GM23338 (cell line): ENCODE measurements at regions not wholly inside any gene's neighbourhood (a gene's known extent, or its start where the extent isn't known, plus 50 kb on each side); places are given as distances from the start of the nearest gene placed in this dataset.

Experiments used
- ATAC-seq: fragments of 200-7000 bp; cut with Tn5 transposase; 3 replicates; pipeline ENCODE4 v1.9.1; 2020
- DNase-seq: peaks from one replicate; pipeline ENCODE4 v3.0.0-alpha.2; 2015; ENCODE audit warnings: low spot score
- H2AFZ ChIP-seq: fragments of 200-600 bp; sonication (generic); 2 replicates; pipeline ENCODE4 v1.8.0; 2016; ENCODE audit warnings: antibody characterized with exemption, mild to moderate bottlenecking, moderate library complexity
- H3F3A ChIP-seq: fragments of 200-600 bp; sonication (generic); replicated peaks from 2 replicates; pipeline ENCODE4 v1.8.0; 2017; ENCODE audit warnings: antibody characterized with exemption, mixed run types, low read depth
- H3K27ac ChIP-seq: fragments of 200-600 bp; sonication (generic); 2 replicates; pipeline ENCODE4 v1.6.1; 2016; ENCODE audit warnings: low read depth
- H3K27me3 ChIP-seq: fragments of 200-600 bp; sonication (generic); 2 replicates; pipeline ENCODE4 v1.8.0; 2016; ENCODE audit warnings: mild to moderate bottlenecking, mixed run types, moderate library complexity; ENCODE audit not compliant: insufficient read depth
- H3K36me3 ChIP-seq: fragments of 200-600 bp; sonication (generic); 2 replicates; pipeline ENCODE4 v1.8.0; 2016; ENCODE audit warnings: mild to moderate bottlenecking; ENCODE audit not compliant: insufficient read depth
- H3K4me1 ChIP-seq: fragments of 200-600 bp; sonication (generic); 2 replicates; pipeline ENCODE4 v1.8.0; 2016; ENCODE audit warnings: mild to moderate bottlenecking, moderate library complexity; ENCODE audit not compliant: insufficient read depth
- H3K4me2 ChIP-seq: fragments of 200-600 bp; sonication (generic); 2 replicates; pipeline ENCODE4 v1.7.1; 2017; ENCODE audit warnings: mixed run types
- H3K4me3 ChIP-seq: fragments of 200-600 bp; sonication (generic); 2 replicates; pipeline ENCODE4 v1.6.1; 2016; ENCODE audit warnings: mixed run types
- H3K79me2 ChIP-seq: fragments of 200-600 bp; sonication (generic); replicated peaks from 2 replicates; pipeline ENCODE4 v1.8.0; 2017; ENCODE audit warnings: mild to moderate bottlenecking; ENCODE audit not compliant: insufficient read depth
- H3K9me2 ChIP-seq: fragments of 200-600 bp; sonication (generic); 2 replicates; pipeline ENCODE4 v1.8.0; 2017; ENCODE audit not compliant: insufficient read depth
- H4K20me1 ChIP-seq: fragments of 200-600 bp; sonication (generic); replicated peaks from 2 replicates; pipeline ENCODE4 v1.8.0; 2017; ENCODE audit warnings: mild to moderate bottlenecking; ENCODE audit not compliant: insufficient read depth
- H3K27ac Mint-ChIP-seq: 2 replicates; pipeline ENCODE4 v1.8.0; 2020; ENCODE audit warnings: inconsistent platforms, mild to moderate bottlenecking, moderate library complexity, mixed read lengths
- H3K27me3 Mint-ChIP-seq: 3 replicates; pipeline ENCODE4 v1.8.0; 2022; ENCODE audit warnings: low read depth, mild to moderate bottlenecking, moderate library complexity, mixed read lengths, inconsistent platforms; ENCODE audit not compliant: insufficient read depth, poor library complexity
- H3K36me3 Mint-ChIP-seq: 3 replicates; pipeline ENCODE4 v1.8.0; 2021; ENCODE audit warnings: low read depth, mild to moderate bottlenecking, inconsistent platforms, moderate library complexity, mixed read lengths
- H3K4me1 Mint-ChIP-seq: 3 replicates; pipeline ENCODE4 v1.8.0; 2020; ENCODE audit warnings: mild to moderate bottlenecking, inconsistent platforms, mixed read lengths
- H3K4me3 Mint-ChIP-seq: 3 replicates; pipeline ENCODE4 v1.8.0; 2021; ENCODE audit warnings: moderate library complexity, mild to moderate bottlenecking, inconsistent platforms, mixed read lengths
- H3K9me3 Mint-ChIP-seq: 3 replicates; pipeline ENCODE4 v1.8.0; 2020; ENCODE audit warnings: moderate library complexity, mild to moderate bottlenecking, inconsistent platforms, mixed read lengths
- CREB1 ChIP-seq: fragments of 250-450 bp; sonication (Bioruptor Pico); IDR thresholded peaks from 2 replicates; pipeline ENCODE4 v1.5.0; 2020; ENCODE audit warnings: low read depth, mild to moderate bottlenecking, moderate library complexity
- CTCF ChIP-seq, 2 experiments: fragments of 200-600 bp in 1 of 2; sonication (generic) in 1 of 2; conservative IDR thresholded peaks; 2 replicates each; pipeline versions ENCODE4 v1.5.1 to v1.6.1; 2016 to 2017; ENCODE audit warnings: antibody characterized with exemption in 2 of 2, low read depth in 2 of 2, mild to moderate bottlenecking in 2 of 2, moderate library complexity in 1 of 2
- ETS1 ChIP-seq: IDR thresholded peaks from 2 replicates; pipeline ENCODE4 v1.6.1; 2016; ENCODE audit warnings: antibody characterized with exemption
- EZH2 ChIP-seq: fragments of 200-600 bp; sonication (generic); IDR thresholded peaks from one replicate; pipeline ENCODE4 v1.8.0; 2017; ENCODE audit warnings: antibody characterized with exemption, mild to moderate bottlenecking, low read depth; ENCODE audit not compliant: unreplicated experiment
- EZH2phosphoT487 ChIP-seq: fragments of 200-600 bp; sonication (generic); IDR thresholded peaks from one replicate; pipeline ENCODE4 v1.8.1; 2018; ENCODE audit warnings: antibody characterized with exemption; ENCODE audit not compliant: unreplicated experiment
- JUNB ChIP-seq: IDR thresholded peaks from one replicate; pipeline ENCODE4 v1.6.1; 2016; ENCODE audit warnings: antibody characterized with exemption; ENCODE audit not compliant: unreplicated experiment
- NANOG ChIP-seq: IDR thresholded peaks from 2 replicates; pipeline ENCODE4 v1.6.1; 2016; ENCODE audit warnings: antibody characterized with exemption, borderline replicate concordance
- POLR2AphosphoS5 ChIP-seq: IDR thresholded peaks from 2 replicates; pipeline ENCODE4 v1.6.1; 2016; ENCODE audit warnings: antibody characterized with exemption, low read depth
- REST ChIP-seq: IDR thresholded peaks from one replicate; pipeline ENCODE4 v1.6.1; 2018; ENCODE audit warnings: antibody characterized with exemption; ENCODE audit not compliant: unreplicated experiment
- STAT1 ChIP-seq: IDR thresholded peaks from one replicate; pipeline ENCODE4 v1.6.1; 2016; ENCODE audit warnings: antibody characterized with exemption; ENCODE audit not compliant: unreplicated experiment
- ZNF114 ChIP-seq: fragments of 250-450 bp; sonication (Bioruptor Pico); IDR thresholded peaks from 2 replicates; pipeline ENCODE4 v1.5.0; 2020; ENCODE audit warnings: mild to moderate bottlenecking, moderate library complexity
- ZNF331 ChIP-seq: fragments of 250-450 bp; sonication (Bioruptor Pico); IDR thresholded peaks from 2 replicates; pipeline ENCODE4 v1.5.0; 2020; ENCODE audit warnings: low read depth, mild to moderate bottlenecking, moderate library complexity
- ZNF462 ChIP-seq: fragments of 250-450 bp; sonication (Bioruptor Pico); IDR thresholded peaks from 2 replicates; pipeline ENCODE4 v1.5.0; 2020; ENCODE audit warnings: mild to moderate bottlenecking, moderate library complexity

- Histone ChIP-seq H3K79me2 (peaks cover 14% of the 10 kb centered on the region), H4K20me1 (no peaks in the 10 kb centered on the region), H3K4me1 (peaks cover 42% of the 10 kb centered on the region), H3K27me3 (peaks cover 12% of the 10 kb centered on the region; the same call in 1 of the 2 replicates), H3K4me2 (peak overlapping the region; percentile 83), H3K4me3 (peak overlapping the region; percentile 56), H3F3A (0 out of 2 replicates have a peak, but pooled peaks cover 3% of the 10 kb centered on the region), H3K9me2 (no peaks in the 10 kb centered on the region), H3K27ac (no peak overlapping the region), H3K36me3 (no peaks in the 10 kb centered on the region), H2AFZ (no peak overlapping the region)
- no peak overlapping the region for H3K27ac Mint-ChIP-seq
- peaks cover 45% of the 10 kb centered on the region for H3K27me3 Mint-ChIP-seq
- no peak; the same call in 2 of the 3 replicates for ATAC-seq
- peaks cover 5% of the 10 kb centered on the region; the same call in 1 of the 3 replicates for H3K36me3 Mint-ChIP-seq
- DNase-seq = peak; percentile 29
- TF ChIP-seq NANOG (no peak), REST (no peak), EZH2 (no peak), ZNF462 (no peak), ZNF114 (CRISPR knock-in tag) (no peak), ETS1 (no peak), JUNB (no peak), CREB1 (CRISPR knock-in tag) (no peak), CTCF (conservative IDR thresholded peaks at IDR 0.05; ENCODE audit: low read depth in 2 of 2) (no peak), EZH2phosphoT487 (no peak), ZNF331 (CRISPR knock-in tag) (no peak), POLR2AphosphoS5 (no peak), STAT1 (no peak)
- peak overlapping the region; percentile 69; the same call in 1 of the 3 replicates for H3K4me3 Mint-ChIP-seq
- H3K9me3 Mint-ChIP-seq = no peaks in the 10 kb centered on the region; the same call in 1 of the 3 replicates
- H3K4me1 Mint-ChIP-seq = peaks cover 53% of the 10 kb centered on the region
Measured at GRCh38 chrX:40166582-40166981, 68.8 kb upstream of the BCOR start.
